H9 (cell line): ENCODE measurements at regions not wholly inside any gene's neighbourhood (a gene's known extent, or its start where the extent isn't known, plus 50 kb on each side); places are given as distances from the start of the nearest gene placed in this dataset.

Source experiments
- DNase-seq: peaks from one replicate; pipeline ENCODE4 v3.0.0-alpha.2; 2017
- H2AFZ ChIP-seq: one replicate; pipeline ENCODE4 v1.6.1; 2013; ENCODE audit warnings: mild to moderate bottlenecking, low read length, control low read depth, moderate library complexity
- H2AK5ac ChIP-seq: 2 replicates; pipeline ENCODE4 v1.6.1; 2013; ENCODE audit warnings: low read length, control low read depth, mixed read lengths; ENCODE audit not compliant: insufficient read length
- H2BK120ac ChIP-seq: one replicate; pipeline ENCODE4 v1.6.1; 2013; ENCODE audit warnings: low read depth, mild to moderate bottlenecking, low read length, control low read depth, inconsistent platforms; ENCODE audit not compliant: poor library complexity, severe bottlenecking
- H2BK12ac ChIP-seq: 2 replicates; pipeline ENCODE4 v1.6.1; 2013; ENCODE audit warnings: low read length, control low read depth, mixed read lengths, low read depth; ENCODE audit not compliant: insufficient read length
- H2BK15ac ChIP-seq: 2 replicates; pipeline ENCODE4 v1.6.1; 2013; ENCODE audit warnings: low read depth, low read length, control low read depth
- H2BK20ac ChIP-seq: one replicate; pipeline ENCODE4 v1.6.1; 2013; ENCODE audit warnings: low read depth, mild to moderate bottlenecking, low read length, control low read depth, inconsistent platforms; ENCODE audit not compliant: poor library complexity, severe bottlenecking
- H2BK5ac ChIP-seq: 2 replicates; pipeline ENCODE4 v1.6.1; 2013; ENCODE audit warnings: low read length, control low read depth, mixed read lengths; ENCODE audit not compliant: insufficient read length
- H3K14ac ChIP-seq: 2 replicates; pipeline ENCODE4 v1.6.1; 2013; ENCODE audit warnings: low read length, control low read depth; ENCODE audit not compliant: insufficient read depth
- H3K18ac ChIP-seq: 2 replicates; pipeline ENCODE4 v1.6.1; 2013; ENCODE audit warnings: low read depth, mild to moderate bottlenecking, mixed read lengths, low read length, control low read depth; ENCODE audit not compliant: insufficient read length
- H3K23ac ChIP-seq: 2 replicates; pipeline ENCODE4 v1.6.1; 2013; ENCODE audit warnings: low read length, control low read depth, mixed read lengths, low read depth; ENCODE audit not compliant: insufficient read length
- H3K23me2 ChIP-seq: 2 replicates; pipeline ENCODE4 v1.6.1; 2013; ENCODE audit warnings: low read depth, mild to moderate bottlenecking, mixed read lengths, low read length, control low read depth; ENCODE audit not compliant: insufficient read length, poor library complexity, severe bottlenecking
- H3K27ac ChIP-seq: 2 replicates; pipeline ENCODE4 v1.5.1; 2013; ENCODE audit warnings: low read length, control low read depth, mixed read lengths, low read depth; ENCODE audit not compliant: insufficient read length
- H3K27me3 ChIP-seq: 2 replicates; pipeline ENCODE4 v1.6.1; 2013; ENCODE audit warnings: low read length, control low read depth, inconsistent platforms; ENCODE audit not compliant: insufficient read depth
- H3K4ac ChIP-seq: 2 replicates; pipeline ENCODE4 v1.6.1; 2013; ENCODE audit warnings: low read depth, mild to moderate bottlenecking, control low read depth, inconsistent platforms, low read length, moderate library complexity
- H3K4me1 ChIP-seq: 2 replicates; pipeline ENCODE4 v1.6.1; 2013; ENCODE audit warnings: low read length, control low read depth, inconsistent platforms; ENCODE audit not compliant: insufficient read depth
- H3K4me2 ChIP-seq: 2 replicates; pipeline ENCODE4 v1.6.1; 2013; ENCODE audit warnings: low read length, control low read depth, mixed read lengths; ENCODE audit not compliant: insufficient read length, insufficient read depth
- H3K56ac ChIP-seq: 2 replicates; pipeline ENCODE4 v1.6.1; 2013; ENCODE audit warnings: low read depth, mild to moderate bottlenecking, mixed read lengths, low read length, control low read depth; ENCODE audit not compliant: insufficient read length
- H3K79me1 ChIP-seq: 2 replicates; pipeline ENCODE4 v1.6.1; 2013; ENCODE audit warnings: low read depth, mild to moderate bottlenecking, moderate library complexity, low read length, control low read depth, inconsistent platforms; ENCODE audit not compliant: insufficient read depth, poor library complexity, severe bottlenecking
- H3K79me2 ChIP-seq: 2 replicates; pipeline ENCODE4 v1.6.1; 2013; ENCODE audit warnings: low read length, control low read depth, inconsistent platforms; ENCODE audit not compliant: insufficient read depth
- H3K9ac ChIP-seq: 2 replicates; pipeline ENCODE4 v1.6.1; 2013; ENCODE audit warnings: low read length, control low read depth, mixed read lengths; ENCODE audit not compliant: insufficient read length; ENCODE audit errors: extremely low read depth
- H3K9me3 ChIP-seq: one replicate; pipeline ENCODE4 v1.6.1; 2013; ENCODE audit warnings: low read depth, low read length, inconsistent platforms; ENCODE audit not compliant: control insufficient read depth
- H3T11ph ChIP-seq: one replicate; pipeline ENCODE4 v1.6.1; 2013; ENCODE audit warnings: mild to moderate bottlenecking, low read length, control low read depth, inconsistent platforms
- H4K20me1 ChIP-seq: one replicate; pipeline ENCODE4 v1.6.1; 2013; ENCODE audit not compliant: control insufficient read depth, insufficient read length, insufficient read depth
- H4K5ac ChIP-seq: 2 replicates; pipeline ENCODE4 v1.6.1; 2013; ENCODE audit warnings: low read depth, mild to moderate bottlenecking, mixed read lengths, low read length, control low read depth; ENCODE audit not compliant: insufficient read length
- H4K8ac ChIP-seq: replicated peaks from 2 replicates; pipeline ENCODE4 v1.6.1; 2013; ENCODE audit warnings: low read length, control low read depth, mixed read lengths, low read depth; ENCODE audit not compliant: insufficient read length
- H4K91ac ChIP-seq: 2 replicates; pipeline ENCODE4 v1.6.1; 2013; ENCODE audit warnings: low read depth, mild to moderate bottlenecking, moderate library complexity, mixed read lengths, low read length, control low read depth; ENCODE audit not compliant: insufficient read length
- H3K27ac Mint-ChIP-seq, 3 experiments: 2 replicates in 2 of 3; 3 replicates in 1 of 3; pipeline ENCODE4 v1.8.0; 2020 to 2021; ENCODE audit warnings: mixed read lengths in 3 of 3, mild to moderate bottlenecking in 1 of 3, moderate library complexity in 1 of 3
- H3K27me3 Mint-ChIP-seq: 2 replicates; pipeline ENCODE4 v1.8.0; 2021; ENCODE audit warnings: low read depth, mild to moderate bottlenecking, moderate library complexity, mixed read lengths
- H3K36me3 Mint-ChIP-seq, 3 experiments: 2 replicates in 2 of 3; 3 replicates in 1 of 3; pipeline ENCODE4 v1.8.0; 2020 to 2021; ENCODE audit warnings: low read depth in 3 of 3, mixed read lengths in 3 of 3; ENCODE audit not compliant: insufficient read depth in 1 of 3
- H3K4me1 Mint-ChIP-seq, 2 experiments: 2 replicates each; pipeline ENCODE4 v1.8.0; 2020; ENCODE audit warnings: mixed read lengths in 2 of 2
- H3K4me3 Mint-ChIP-seq, 2 experiments: 2 replicates in 1 of 2; 3 replicates in 1 of 2; pipeline ENCODE4 v1.8.0; 2020 to 2021; ENCODE audit warnings: mild to moderate bottlenecking in 2 of 2, mixed read lengths in 2 of 2, moderate library complexity in 1 of 2
- H3K9me3 Mint-ChIP-seq, 2 experiments: 2 replicates in 1 of 2; 3 replicates in 1 of 2; pipeline ENCODE4 v1.8.0; 2020; ENCODE audit warnings: mild to moderate bottlenecking in 2 of 2, mixed read lengths in 2 of 2, moderate library complexity in 1 of 2
- WGBS: extraction: QIAGEN DNeasy Blood & Tissue Kit; methylation state at CpG from one replicate; pipeline ENCODE4 v1.1.7; 2013; ENCODE audit warnings: missing lambda C conversion rate, low lambda C conversion rate, mixed read lengths; ENCODE audit not compliant: insufficient read length; ENCODE audit errors: extremely low coverage; 5-methylcytosine and 5-hydroxymethylcytosine counted together
- TF ChIP-seq, protein P1 (sequence below): fragments of 200-600 bp; sonication (generic); conservative IDR thresholded peaks from 3 replicates; pipeline ENCODE4 v1.8.0; 2021; ENCODE audit warnings: antibody characterized with exemption, mild to moderate bottlenecking

DNA sequence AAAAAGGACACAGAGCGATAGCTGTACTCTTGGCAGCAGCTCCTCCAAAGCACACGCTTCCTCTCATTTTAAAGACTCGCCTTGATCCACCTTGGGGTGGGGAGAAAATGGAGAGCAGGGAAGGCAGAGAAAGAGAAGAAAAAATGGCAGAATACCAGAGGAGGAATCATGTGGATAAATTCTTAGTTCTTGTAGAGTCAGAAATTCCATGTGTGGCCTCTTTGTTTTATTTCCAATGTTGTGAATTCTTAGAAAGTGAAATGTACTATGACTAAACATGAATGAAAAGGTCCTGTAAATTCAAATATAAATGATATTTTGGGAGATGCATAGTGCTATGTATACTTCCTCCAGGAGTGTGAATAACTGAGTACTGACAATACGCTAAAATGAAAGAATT lies 89.7 kb upstream of the SESTD1 start:
- Histone ChIP-seq H3K4me1 (no peaks in the 10 kb centered on the region), H3K18ac (no peak overlapping the region), H3K79me2 (no peaks in the 10 kb centered on the region), H2BK12ac (no peak overlapping the region), H4K5ac (no peak overlapping the region), H2BK15ac (no peak overlapping the region), H2BK120ac (no peak overlapping the region), H3K4me2 (no peak overlapping the region), H4K20me1 (no peaks in the 10 kb centered on the region), H2AFZ (no peak overlapping the region), H3K4ac (no peak overlapping the region), H3K9me3 (no peaks in the 10 kb centered on the region), H3K14ac (no peak overlapping the region), H3T11ph (no peak overlapping the region), H2BK20ac (no peak overlapping the region), H3K23ac (no peak overlapping the region), H3K23me2 (no peaks in the 10 kb centered on the region), H3K27me3 (no peaks in the 10 kb centered on the region), H3K56ac (no peak overlapping the region), H2AK5ac (no peak overlapping the region), H2BK5ac (no peak overlapping the region), H3K9ac (no peak overlapping the region), H4K91ac (no peak overlapping the region), H3K79me1 (no peaks in the 10 kb centered on the region), H4K8ac (no peak overlapping the region), H3K27ac (no peak overlapping the region)
- Mint-ChIP-seq H3K4me3 (no peak overlapping the region), H3K27ac (peak overlapping the region in 2 of 3 experiments; percentile 41 to 47; a peak in 2 of 7 replicates), H3K4me1 (peaks cover 5 to 10% of the 10 kb centered on the region in 2 experiments), H3K36me3 (no peaks in the 10 kb centered on the region), H3K9me3 (no peaks in the 10 kb centered on the region), H3K27me3 (no peaks in the 10 kb centered on the region)
- no peak for DNase-seq
- TF ChIP-seq, protein P1, sequence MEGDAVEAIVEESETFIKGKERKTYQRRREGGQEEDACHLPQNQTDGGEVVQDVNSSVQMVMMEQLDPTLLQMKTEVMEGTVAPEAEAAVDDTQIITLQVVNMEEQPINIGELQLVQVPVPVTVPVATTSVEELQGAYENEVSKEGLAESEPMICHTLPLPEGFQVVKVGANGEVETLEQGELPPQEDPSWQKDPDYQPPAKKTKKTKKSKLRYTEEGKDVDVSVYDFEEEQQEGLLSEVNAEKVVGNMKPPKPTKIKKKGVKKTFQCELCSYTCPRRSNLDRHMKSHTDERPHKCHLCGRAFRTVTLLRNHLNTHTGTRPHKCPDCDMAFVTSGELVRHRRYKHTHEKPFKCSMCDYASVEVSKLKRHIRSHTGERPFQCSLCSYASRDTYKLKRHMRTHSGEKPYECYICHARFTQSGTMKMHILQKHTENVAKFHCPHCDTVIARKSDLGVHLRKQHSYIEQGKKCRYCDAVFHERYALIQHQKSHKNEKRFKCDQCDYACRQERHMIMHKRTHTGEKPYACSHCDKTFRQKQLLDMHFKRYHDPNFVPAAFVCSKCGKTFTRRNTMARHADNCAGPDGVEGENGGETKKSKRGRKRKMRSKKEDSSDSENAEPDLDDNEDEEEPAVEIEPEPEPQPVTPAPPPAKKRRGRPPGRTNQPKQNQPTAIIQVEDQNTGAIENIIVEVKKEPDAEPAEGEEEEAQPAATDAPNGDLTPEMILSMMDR: no peak
- WGBS: no CpG with 5 or more reads among the region's 4 CpGs
